GM08714 (cell line): ENCODE measurements at regions not wholly inside any gene's neighbourhood (a gene's known extent, or its start where the extent isn't known, plus 50 kb on each side); places are given as distances from the start of the nearest gene placed in this dataset.

Source experiments
- H3K4me3 ChIP-seq: fragments of 200-500 bp; sonication (Bioruptor generic); 2 replicates; pipeline ENCODE4 v1.5.1; 2014; ENCODE audit warnings: mild to moderate bottlenecking, low read length, inconsistent platforms
- ZNF274 ChIP-seq: IDR thresholded peaks from 2 replicates; pipeline ENCODE4 v1.6.1; 2012; ENCODE audit warnings: mild to moderate bottlenecking, low read depth, low read length

GRCh38 chr10:21196822-21197395 is 299.8 kb upstream of the NEBL start:
- no peak overlapping the region for H3K4me3 ChIP-seq
- TF ChIP-seq ZNF274, result no peak

GRCh38 chr10:21195252-21195651 is 298.1 kb upstream of the NEBL start:
- no peak for TF ChIP-seq ZNF274
- no peak overlapping the region for H3K4me3 ChIP-seq

GRCh38 chr10:21194510-21194993 is 297.4 kb upstream of the NEBL start:
- no peak overlapping the region for H3K4me3 ChIP-seq
- no peak for TF ChIP-seq ZNF274

- no peak overlapping the region for H3K4me3 ChIP-seq
- no peak for TF ChIP-seq ZNF274
Measured at GRCh38 chr10:21193196-21193595, 296.1 kb upstream of the NEBL start.

GRCh38 chr10:21191512-21191911 is 294.4 kb upstream of the NEBL start:
- H3K4me3 ChIP-seq, result no peak overlapping the region

GRCh38 chr10:21184984-21185383 is 287.9 kb upstream of the NEBL start:
- no peak overlapping the region for H3K4me3 ChIP-seq
- TF ChIP-seq ZNF274, result no peak

More at GRCh38 chr10:21191512-21191911, 294.4 kb upstream of the NEBL start:
- no peak for TF ChIP-seq ZNF274

GRCh38 chr10:21184216-21184615 is 287.1 kb upstream of the NEBL start:
- TF ChIP-seq ZNF274, result no peak
- H3K4me3 ChIP-seq, result no peak overlapping the region

- TF ChIP-seq ZNF274, result no peak
- no peak overlapping the region for H3K4me3 ChIP-seq
Measured at GRCh38 chr10:21183025-21183424, 285.9 kb upstream of the NEBL start.

GRCh38 chr10:21181451-21181850 is 284.3 kb upstream of the NEBL start:
- H3K4me3 ChIP-seq, result no peak overlapping the region
- TF ChIP-seq ZNF274, result no peak

- TF ChIP-seq ZNF274, result no peak
- H3K4me3 ChIP-seq, result no peak overlapping the region
Measured at GRCh38 chr10:21180604-21181003, 283.5 kb upstream of the NEBL start.

GRCh38 chr10:21176934-21177480 is 279.9 kb upstream of the NEBL start:
- no peak for TF ChIP-seq ZNF274
- H3K4me3 ChIP-seq, result no peak overlapping the region

- no peak for TF ChIP-seq ZNF274
- no peak overlapping the region for H3K4me3 ChIP-seq
Measured at GRCh38 chr10:21175797-21176196, 278.7 kb upstream of the NEBL start.

GRCh38 chr10:21174715-21175495 is 277.8 kb upstream of the NEBL start:
- no peak overlapping the region for H3K4me3 ChIP-seq
- no peak for TF ChIP-seq ZNF274

GRCh38 chr10:21173802-21174714 is 276.9 kb upstream of the NEBL start:
- no peak for TF ChIP-seq ZNF274
- H3K4me3 ChIP-seq, result peak overlapping the region; percentile 45
